ENCODE measurements at regions not wholly inside any gene's neighbourhood (a gene's known extent, or its start where the extent isn't known, plus 50 kb on each side); places are given as distances from the start of the nearest gene placed in this dataset.
"Not testable (repeated sequence)": the region's sequence is repeated elsewhere in the genome, so short reads cannot be mapped to it uniquely, and the experiment has no call there.

GRCh38 chr14:19340976-19341375, 93.2 kb downstream of the POTEG start:
- not testable (repeated sequence) for H3K27me3 Mint-ChIP-seq (ENCODE audit: low read depth); H3K56ac ChIP-seq (ENCODE audit: insufficient read length, low read depth, low read length); DNase-seq; H3K79me1 ChIP-seq (ENCODE audit: insufficient read depth, low read depth, low read length, poor library complexity, severe bottlenecking); H2AFZ ChIP-seq (ENCODE audit: low read length); H2BK5ac ChIP-seq (ENCODE audit: insufficient read length, low read length); H2BK20ac ChIP-seq (ENCODE audit: low read depth, low read length, poor library complexity, severe bottlenecking); H3K23me2 ChIP-seq (ENCODE audit: insufficient read length, low read depth, low read length, poor library complexity, severe bottlenecking); H3K4me2 ChIP-seq (ENCODE audit: insufficient read depth, insufficient read length, low read length); H3K18ac ChIP-seq (ENCODE audit: insufficient read length, low read depth, low read length); H3K4ac ChIP-seq (ENCODE audit: low read depth, low read length); H4K91ac ChIP-seq (ENCODE audit: insufficient read length, low read depth, low read length); H3K4me1 ChIP-seq (ENCODE audit: insufficient read depth, low read length); H3K4me1 Mint-ChIP-seq; H2BK120ac ChIP-seq (ENCODE audit: low read depth, low read length, poor library complexity, severe bottlenecking); H3K27ac Mint-ChIP-seq; H4K20me1 ChIP-seq (ENCODE audit: control insufficient read depth, insufficient read depth, insufficient read length); H3K36me3 Mint-ChIP-seq (ENCODE audit: insufficient read depth in 1 of 3, low read depth in 3 of 3); H4K5ac ChIP-seq (ENCODE audit: insufficient read length, low read depth, low read length); H2BK12ac ChIP-seq (ENCODE audit: insufficient read length, low read depth, low read length); H4K8ac ChIP-seq (replicated peaks; ENCODE audit: insufficient read length, low read depth, low read length); H2BK15ac ChIP-seq (ENCODE audit: low read depth, low read length); H3T11ph ChIP-seq (ENCODE audit: low read length); H2AK5ac ChIP-seq (ENCODE audit: insufficient read length, low read length); H3K23ac ChIP-seq (ENCODE audit: insufficient read length, low read depth, low read length); H3K14ac ChIP-seq (ENCODE audit: insufficient read depth, low read length); H3K9ac ChIP-seq (ENCODE audit: extremely low read depth, insufficient read length, low read length); H3K27me3 ChIP-seq (ENCODE audit: insufficient read depth, low read length); H3K4me3 Mint-ChIP-seq; H3K79me2 ChIP-seq (ENCODE audit: insufficient read depth, low read length); H3K27ac ChIP-seq (ENCODE audit: insufficient read length, low read depth, low read length)
- no CpG with 5 or more reads among the region's 9 CpGs for WGBS (ENCODE audit: extremely low coverage, insufficient read length, low lambda C conversion rate)
- peaks cover 18 to 22% of the 10 kb centered on the region in 2 experiments for H3K9me3 Mint-ChIP-seq
- peaks cover 18% of the 10 kb centered on the region for H3K9me3 ChIP-seq (ENCODE audit: control insufficient read depth, low read depth, low read length)

- not testable (repeated sequence) for H3K27me3 ChIP-seq (ENCODE audit: insufficient read depth, low read length); H4K91ac ChIP-seq (ENCODE audit: insufficient read length, low read depth, low read length); H3K23me2 ChIP-seq (ENCODE audit: insufficient read length, low read depth, low read length, poor library complexity, severe bottlenecking); H2BK12ac ChIP-seq (ENCODE audit: insufficient read length, low read depth, low read length); H2BK20ac ChIP-seq (ENCODE audit: low read depth, low read length, poor library complexity, severe bottlenecking); H3K14ac ChIP-seq (ENCODE audit: insufficient read depth, low read length); H3K4me3 Mint-ChIP-seq; H2BK5ac ChIP-seq (ENCODE audit: insufficient read length, low read length); H3K79me2 ChIP-seq (ENCODE audit: insufficient read depth, low read length); H3K4me2 ChIP-seq (ENCODE audit: insufficient read depth, insufficient read length, low read length); DNase-seq; H2AFZ ChIP-seq (ENCODE audit: low read length); H3K27ac Mint-ChIP-seq; H3K27ac ChIP-seq (ENCODE audit: insufficient read length, low read depth, low read length); H3K56ac ChIP-seq (ENCODE audit: insufficient read length, low read depth, low read length); H2BK15ac ChIP-seq (ENCODE audit: low read depth, low read length); H3K18ac ChIP-seq (ENCODE audit: insufficient read length, low read depth, low read length); H3K36me3 Mint-ChIP-seq (ENCODE audit: insufficient read depth in 1 of 3, low read depth in 3 of 3); H3T11ph ChIP-seq (ENCODE audit: low read length); H3K9ac ChIP-seq (ENCODE audit: extremely low read depth, insufficient read length, low read length); H4K5ac ChIP-seq (ENCODE audit: insufficient read length, low read depth, low read length); H3K4me1 Mint-ChIP-seq; H4K8ac ChIP-seq (replicated peaks; ENCODE audit: insufficient read length, low read depth, low read length); H3K4me1 ChIP-seq (ENCODE audit: insufficient read depth, low read length); H3K79me1 ChIP-seq (ENCODE audit: insufficient read depth, low read depth, low read length, poor library complexity, severe bottlenecking); H2BK120ac ChIP-seq (ENCODE audit: low read depth, low read length, poor library complexity, severe bottlenecking); H4K20me1 ChIP-seq (ENCODE audit: control insufficient read depth, insufficient read depth, insufficient read length); H3K27me3 Mint-ChIP-seq (ENCODE audit: low read depth); H3K4ac ChIP-seq (ENCODE audit: low read depth, low read length); H2AK5ac ChIP-seq (ENCODE audit: insufficient read length, low read length); H3K23ac ChIP-seq (ENCODE audit: insufficient read length, low read depth, low read length)
- no CpG with 5 or more reads among the region's 6 CpGs for WGBS (ENCODE audit: extremely low coverage, insufficient read length, low lambda C conversion rate)
- peaks cover 18% of the 10 kb centered on the region for H3K9me3 ChIP-seq (ENCODE audit: control insufficient read depth, low read depth, low read length)
- peaks cover 18 to 22% of the 10 kb centered on the region in 2 experiments for H3K9me3 Mint-ChIP-seq
These were observed 92.5 kb downstream of the POTEG start for GRCh38 chr14:19341627-19342026.

All from H9 (cell line).